Stimulated activated CD8-positive, alpha-beta memory T cell treated with anti-CD3 and anti-CD28 coated beads, Interleukin-7, amount 100 ng/mL, for 4 hours (primary cell): ENCODE measurements at regions not wholly inside any gene's neighbourhood (a gene's known extent, or its start where the extent isn't known, plus 50 kb on each side); places are given as distances from the start of the nearest gene placed in this dataset.
"Not testable (repeated sequence)": the region's sequence is repeated elsewhere in the genome, so short reads cannot be mapped to it uniquely, and the experiment has no call there.

Experiments used
- DNase-seq, 2 donors: peaks; one replicate each; pipeline ENCODE4 v3.0.0-alpha.2; 2020; ENCODE audit warnings: low read depth in 2 of 2

- DNase-seq, result no peak
These were observed 246.7 kb downstream of the HS3ST3B1 start for GRCh38 chr17:14547556-14547955.

- no peak for DNase-seq
These were observed 246.1 kb downstream of the HS3ST3B1 start for GRCh38 chr17:14547016-14547415.

- DNase-seq, result no peak
These were observed 244.4 kb downstream of the HS3ST3B1 start for GRCh38 chr17:14545156-14545906.

- DNase-seq, result no peak
These were observed 240.8 kb downstream of the HS3ST3B1 start for GRCh38 chr17:14541714-14542113.

GRCh38 chr17:14539801-14540200, 238.9 kb downstream of the HS3ST3B1 start:
- no peak for DNase-seq

GRCh38 chr17:14532242-14532641, 231.4 kb downstream of the HS3ST3B1 start:
- DNase-seq, result not testable (repeated sequence)

- DNase-seq, result no peak
These were observed 224.9 kb downstream of the HS3ST3B1 start for GRCh38 chr17:14525551-14526455.

GRCh38 chr17:14522795-14523387, 222.0 kb downstream of the HS3ST3B1 start:
- DNase-seq, result no peak

- DNase-seq, result not testable (repeated sequence)
These were observed 218.0 kb downstream of the HS3ST3B1 start for GRCh38 chr17:14518919-14519318.

- DNase-seq, result no peak
These were observed 214.1 kb downstream of the HS3ST3B1 start for GRCh38 chr17:14514973-14515372.

- no peak for DNase-seq
These were observed 213.0 kb downstream of the HS3ST3B1 start for GRCh38 chr17:14513835-14514234.

GRCh38 chr17:14510136-14510535, 209.3 kb downstream of the HS3ST3B1 start:
- no peak for DNase-seq

GRCh38 chr17:14508156-14508555, 207.3 kb downstream of the HS3ST3B1 start:
- DNase-seq, result no peak

GRCh38 chr17:14506364-14506763, 205.5 kb downstream of the HS3ST3B1 start:
- DNase-seq, result no peak

- DNase-seq, result no peak
These were observed 204.7 kb downstream of the HS3ST3B1 start for GRCh38 chr17:14505606-14506005.

- no peak for DNase-seq
These were observed 199.1 kb downstream of the HS3ST3B1 start for GRCh38 chr17:14499976-14500375.

- DNase-seq, result no peak
These were observed 197.9 kb downstream of the HS3ST3B1 start for GRCh38 chr17:14498812-14499211.

GRCh38 chr17:14494161-14494560, 193.3 kb downstream of the HS3ST3B1 start:
- DNase-seq, result no peak

- no peak for DNase-seq
These were observed 189.1 kb downstream of the HS3ST3B1 start for GRCh38 chr17:14489986-14490385.

GRCh38 chr17:14488958-14489550, 188.2 kb downstream of the HS3ST3B1 start:
- no peak for DNase-seq

GRCh38 chr17:14487068-14487467, 186.2 kb downstream of the HS3ST3B1 start:
- DNase-seq, result no peak

GRCh38 chr17:14482715-14483114, 181.8 kb downstream of the HS3ST3B1 start:
- DNase-seq, result no peak
